ENCODE measurements at regions not wholly inside any gene's neighbourhood (a gene's known extent, or its start where the extent isn't known, plus 50 kb on each side); places are given as distances from the start of the nearest gene placed in this dataset.

GRCh38 chr5:67393211-67393610 is 196.6 kb upstream of the CD180 start:
- TF ChIP-seq FOS (IDR thresholded peaks at IDR 0.05; ENCODE audit: borderline replicate concordance, insufficient read depth, low read length) (peak; percentile 26), CTCF (IDR thresholded peaks at IDR 0.05; ENCODE audit: extremely low read depth in 1 of 2, insufficient read depth in 1 of 2, low read depth in 1 of 2, low read length in 2 of 2) (no peak), POLR2A (IDR thresholded peaks at IDR 0.05; ENCODE audit: low read depth, low read length) (no peak)

Data from endothelial cell of umbilical vein (primary cell).